Astrocyte of the cerebellum (primary cell): ENCODE measurements at regions not wholly inside any gene's neighbourhood (a gene's known extent, or its start where the extent isn't known, plus 50 kb on each side); places are given as distances from the start of the nearest gene placed in this dataset.

ENCODE experiments used
- DNase-seq: peaks from one replicate; pipeline ENCODE4 v3.0.0-alpha.2; 2011; ENCODE audit warnings: low read depth
- H3K4me3 ChIP-seq: 2 replicates; pipeline ENCODE4 v1.5.1; 2011; ENCODE audit warnings: mild to moderate bottlenecking, low read depth, low read length, moderate library complexity
- in situ Hi-C: cut with HindIII; loops from 2 replicates; pipeline ENCODE4 v1.10.0; 2017; ENCODE audit warnings: low sequenced_read_pairs
- TF ChIP-seq, protein P1 (sequence below): IDR thresholded peaks from 2 replicates; pipeline ENCODE4 v1.5.1; 2012; ENCODE audit warnings: low read length, low read depth, moderate library complexity, mild to moderate bottlenecking; ENCODE audit errors: missing control alignments

DNA sequence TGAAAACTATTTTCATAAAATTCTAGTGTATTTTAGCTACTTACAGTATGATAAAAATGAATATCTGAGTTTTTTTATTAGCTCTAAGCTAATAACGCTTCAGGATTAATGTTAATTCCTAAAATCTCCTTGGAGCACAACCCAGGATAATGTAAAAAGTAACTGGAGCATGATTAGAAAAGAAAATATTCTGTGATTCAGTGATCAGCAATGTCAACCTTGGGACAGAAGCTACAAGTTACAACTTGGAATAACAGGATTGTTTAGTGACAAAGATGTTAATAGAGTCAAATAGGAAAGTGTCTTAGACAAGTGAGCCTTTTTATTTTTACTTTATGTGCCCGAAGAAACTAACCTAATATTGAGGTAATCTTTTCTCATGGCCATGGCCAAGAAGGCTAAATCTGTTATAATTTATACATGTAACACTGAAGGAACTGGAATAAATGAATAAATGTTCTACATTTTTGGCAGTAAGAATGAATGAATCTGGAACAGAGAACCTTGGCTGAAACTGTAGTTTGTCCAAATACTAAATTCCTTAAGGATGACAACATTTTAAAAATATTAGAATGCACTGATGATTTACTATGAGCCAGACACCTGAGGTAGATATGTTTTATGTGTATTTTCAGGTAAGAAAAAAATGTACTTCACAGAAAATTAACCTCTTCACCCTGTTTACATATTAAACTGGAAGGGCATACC lies 994.0 kb downstream of the GRIK2 start:
- DNase-seq, result peak; percentile 1
- TF ChIP-seq, protein P1, sequence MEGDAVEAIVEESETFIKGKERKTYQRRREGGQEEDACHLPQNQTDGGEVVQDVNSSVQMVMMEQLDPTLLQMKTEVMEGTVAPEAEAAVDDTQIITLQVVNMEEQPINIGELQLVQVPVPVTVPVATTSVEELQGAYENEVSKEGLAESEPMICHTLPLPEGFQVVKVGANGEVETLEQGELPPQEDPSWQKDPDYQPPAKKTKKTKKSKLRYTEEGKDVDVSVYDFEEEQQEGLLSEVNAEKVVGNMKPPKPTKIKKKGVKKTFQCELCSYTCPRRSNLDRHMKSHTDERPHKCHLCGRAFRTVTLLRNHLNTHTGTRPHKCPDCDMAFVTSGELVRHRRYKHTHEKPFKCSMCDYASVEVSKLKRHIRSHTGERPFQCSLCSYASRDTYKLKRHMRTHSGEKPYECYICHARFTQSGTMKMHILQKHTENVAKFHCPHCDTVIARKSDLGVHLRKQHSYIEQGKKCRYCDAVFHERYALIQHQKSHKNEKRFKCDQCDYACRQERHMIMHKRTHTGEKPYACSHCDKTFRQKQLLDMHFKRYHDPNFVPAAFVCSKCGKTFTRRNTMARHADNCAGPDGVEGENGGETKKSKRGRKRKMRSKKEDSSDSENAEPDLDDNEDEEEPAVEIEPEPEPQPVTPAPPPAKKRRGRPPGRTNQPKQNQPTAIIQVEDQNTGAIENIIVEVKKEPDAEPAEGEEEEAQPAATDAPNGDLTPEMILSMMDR, result no peak
- H3K4me3 ChIP-seq, result no peak overlapping the region
- in situ Hi-C loops, result no loop called here

DNA sequence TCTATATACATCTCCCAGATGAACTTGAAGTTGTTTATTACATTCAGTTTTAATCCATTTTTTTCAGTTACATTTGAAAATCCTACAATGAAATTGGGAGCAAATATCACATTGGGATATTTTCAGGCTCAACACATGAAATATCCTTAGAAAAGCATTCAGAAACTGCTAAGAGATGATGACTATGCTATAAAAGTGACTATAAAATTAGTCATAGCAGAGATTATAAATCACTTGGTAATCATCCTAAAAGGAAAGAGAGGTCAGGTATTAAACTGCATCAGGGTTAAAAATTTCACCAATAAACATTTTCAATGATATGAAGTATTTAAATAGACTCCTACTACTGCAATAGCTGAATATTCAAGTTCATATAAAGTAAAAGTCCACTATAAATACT lies 987.7 kb downstream of the GRIK2 start:
- DNase-seq, result no peak
- no peak overlapping the region for H3K4me3 ChIP-seq
- in situ Hi-C loops, result no loop called here
- TF ChIP-seq, protein P1, result no peak

DNA sequence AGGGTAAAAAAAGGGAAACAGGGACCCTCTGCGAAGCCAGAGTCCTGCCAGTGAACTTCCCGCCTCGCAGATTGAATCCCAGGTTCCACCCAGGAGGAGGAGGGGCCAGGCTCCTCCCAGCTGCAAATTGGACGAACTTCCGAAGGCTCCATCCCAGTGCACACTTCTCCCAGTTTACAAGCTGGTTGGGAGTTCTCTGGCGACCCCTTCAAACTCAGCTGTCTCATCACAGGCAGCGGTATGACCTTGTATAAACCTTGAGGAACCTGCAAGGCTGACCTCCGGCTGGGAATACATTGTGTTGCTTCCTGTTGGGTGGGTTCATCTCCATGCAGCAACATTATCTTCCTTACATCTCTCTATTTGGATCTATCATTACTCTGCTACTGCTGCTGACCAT lies 962.7 kb downstream of the GRIK2 start:
- TF ChIP-seq, protein P1, result no peak
- no peak overlapping the region for H3K4me3 ChIP-seq
- no peak for DNase-seq
- in situ Hi-C loops, result no loop called here

DNA sequence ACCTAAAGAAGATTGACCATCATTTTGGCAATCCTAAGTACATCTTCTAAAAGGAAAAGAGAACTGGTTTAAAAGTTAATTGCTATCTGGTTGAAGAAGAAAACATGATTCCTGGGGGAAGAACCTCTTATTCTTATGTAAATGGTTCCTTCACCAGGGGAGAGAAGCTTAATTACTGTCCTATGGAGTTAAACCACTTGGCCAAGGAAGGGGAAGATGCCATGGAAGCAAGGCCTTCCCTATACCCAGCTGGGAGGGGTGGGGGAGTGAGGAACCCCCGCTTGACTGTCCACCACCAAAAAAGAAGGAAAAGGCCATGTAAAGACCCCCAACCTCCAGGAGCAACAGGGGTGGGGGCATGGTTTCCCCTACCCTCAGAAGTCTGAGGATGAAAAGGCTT lies 962.1 kb downstream of the GRIK2 start:
- DNase-seq, result no peak
- H3K4me3 ChIP-seq, result no peak overlapping the region
- in situ Hi-C loops, result no loop called here
- TF ChIP-seq, protein P1, result no peak

DNA sequence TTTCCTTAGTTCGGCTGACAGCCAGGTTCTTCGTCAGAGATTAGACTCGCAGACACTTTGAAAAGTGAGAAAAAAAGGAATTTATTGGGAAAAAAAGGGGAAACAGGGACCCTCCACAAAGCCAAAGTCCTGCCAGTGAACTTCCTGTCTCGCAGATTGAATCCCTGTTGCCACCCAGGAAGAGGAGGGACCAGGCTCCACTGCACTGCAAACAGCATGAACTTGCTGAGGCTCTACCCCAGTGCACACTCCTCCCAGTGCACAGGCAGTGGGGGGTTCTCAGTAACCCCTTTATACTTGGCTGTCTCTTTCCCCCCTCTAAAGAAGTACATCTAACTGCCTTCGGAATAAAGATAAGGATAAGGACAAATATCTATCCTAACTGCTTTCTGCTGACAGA lies 959.0 kb downstream of the GRIK2 start:
- in situ Hi-C loops, result no loop called here
- no peak overlapping the region for H3K4me3 ChIP-seq
- DNase-seq, result no peak
- TF ChIP-seq, protein P1, result no peak

DNA sequence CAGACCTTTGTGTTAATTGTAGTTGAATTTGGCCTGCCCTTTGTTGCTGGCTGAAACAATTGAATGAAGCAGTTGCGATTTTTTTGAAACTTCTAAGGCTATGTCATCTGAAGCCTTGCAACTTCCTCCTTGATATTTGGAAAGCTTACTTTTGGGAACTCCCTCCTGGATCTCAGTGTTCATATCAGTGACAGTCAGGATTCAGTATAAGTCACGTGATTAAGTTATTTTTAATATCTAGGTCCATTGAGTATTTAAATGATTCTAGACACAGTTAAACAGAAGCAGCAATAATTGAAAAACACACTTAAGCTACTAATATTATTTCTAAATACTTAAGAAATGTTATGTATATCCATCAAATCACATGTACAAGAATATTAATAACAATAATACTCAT lies 951.3 kb downstream of the GRIK2 start:
- no peak for DNase-seq
- TF ChIP-seq, protein P1, result no peak
- no peak overlapping the region for H3K4me3 ChIP-seq
- in situ Hi-C loops, result no loop called here
